A172 (cell line): ENCODE measurements at regions not wholly inside any gene's neighbourhood (a gene's known extent, or its start where the extent isn't known, plus 50 kb on each side); places are given as distances from the start of the nearest gene placed in this dataset.
"Not testable (repeated sequence)": the region's sequence is repeated elsewhere in the genome, so short reads cannot be mapped to it uniquely, and the experiment has no call there.

ENCODE experiments used
- DNase-seq: peaks from one replicate; pipeline ENCODE4 v3.0.0-alpha.2; 2015; ENCODE audit warnings: low spot score

DNA sequence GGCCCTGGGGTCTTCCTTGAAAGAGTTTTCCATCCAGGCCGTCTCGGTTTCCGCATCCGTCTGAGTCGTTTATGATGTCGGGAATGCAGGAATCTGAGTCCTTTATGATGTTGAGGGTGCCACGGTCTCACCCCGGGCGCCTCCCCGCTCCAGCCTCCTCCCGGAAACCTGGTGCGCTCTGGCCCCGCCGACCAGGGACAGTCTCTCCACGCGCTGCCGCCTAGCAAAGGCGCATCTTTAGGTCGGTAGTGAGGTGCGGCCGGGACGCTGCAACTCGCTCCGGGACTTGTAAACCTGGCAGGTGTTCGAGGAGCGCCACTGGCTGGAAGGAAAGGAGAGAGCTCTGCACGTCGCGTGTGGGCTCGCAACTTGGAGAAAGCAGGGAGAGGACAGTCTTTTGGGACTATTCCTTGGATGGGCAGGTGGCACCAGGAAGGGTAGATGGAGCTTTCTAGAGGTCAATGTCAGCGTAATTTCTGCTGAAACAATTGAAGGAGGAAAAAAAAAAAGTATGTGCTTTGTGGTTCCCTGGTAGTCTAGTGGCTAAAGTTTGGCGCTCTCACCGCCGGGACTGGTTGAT lies 132.0 kb downstream of the FAM72B start:
- not testable (repeated sequence) for DNase-seq

DNA sequence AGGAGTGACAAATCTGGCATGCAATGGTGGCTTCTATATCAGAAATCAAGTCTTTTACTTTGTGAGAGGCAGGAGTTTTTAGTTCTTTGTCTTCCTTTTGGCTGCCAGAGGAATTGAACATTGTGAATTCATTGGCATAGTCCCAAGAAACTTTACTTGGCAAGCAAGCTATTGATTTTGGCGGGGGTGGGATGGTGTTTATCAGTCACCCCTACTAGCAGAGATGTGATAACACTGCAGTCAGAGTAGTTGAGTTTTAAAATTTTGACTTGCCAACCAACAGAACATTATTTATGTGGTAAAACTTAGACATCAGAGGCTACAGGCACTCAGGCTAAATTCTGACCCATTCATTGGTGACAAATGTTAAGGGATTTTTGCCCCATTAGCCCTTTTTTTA lies 129.2 kb downstream of the FAM72B start:
- DNase-seq: not testable (repeated sequence)

DNA sequence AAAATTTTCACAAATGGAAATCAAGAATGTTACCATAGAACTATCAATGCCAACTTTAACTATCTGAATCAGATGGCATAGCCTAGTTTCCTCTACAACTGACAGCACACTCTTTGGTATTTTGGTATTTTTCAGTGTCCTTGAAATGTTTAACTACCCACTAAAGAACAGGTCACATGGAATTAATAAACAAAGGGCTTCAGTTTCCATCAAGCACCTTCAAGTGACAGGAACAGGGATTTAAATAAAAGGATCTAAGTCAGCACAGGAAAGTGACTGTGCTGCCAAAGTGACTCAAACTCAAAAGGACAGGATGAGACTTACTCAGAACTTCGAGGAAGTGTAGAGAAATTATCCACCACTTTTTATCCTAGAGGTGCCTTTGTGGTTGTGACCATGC lies 117.2 kb downstream of the FAM72B start:
- DNase-seq: not testable (repeated sequence)

DNA sequence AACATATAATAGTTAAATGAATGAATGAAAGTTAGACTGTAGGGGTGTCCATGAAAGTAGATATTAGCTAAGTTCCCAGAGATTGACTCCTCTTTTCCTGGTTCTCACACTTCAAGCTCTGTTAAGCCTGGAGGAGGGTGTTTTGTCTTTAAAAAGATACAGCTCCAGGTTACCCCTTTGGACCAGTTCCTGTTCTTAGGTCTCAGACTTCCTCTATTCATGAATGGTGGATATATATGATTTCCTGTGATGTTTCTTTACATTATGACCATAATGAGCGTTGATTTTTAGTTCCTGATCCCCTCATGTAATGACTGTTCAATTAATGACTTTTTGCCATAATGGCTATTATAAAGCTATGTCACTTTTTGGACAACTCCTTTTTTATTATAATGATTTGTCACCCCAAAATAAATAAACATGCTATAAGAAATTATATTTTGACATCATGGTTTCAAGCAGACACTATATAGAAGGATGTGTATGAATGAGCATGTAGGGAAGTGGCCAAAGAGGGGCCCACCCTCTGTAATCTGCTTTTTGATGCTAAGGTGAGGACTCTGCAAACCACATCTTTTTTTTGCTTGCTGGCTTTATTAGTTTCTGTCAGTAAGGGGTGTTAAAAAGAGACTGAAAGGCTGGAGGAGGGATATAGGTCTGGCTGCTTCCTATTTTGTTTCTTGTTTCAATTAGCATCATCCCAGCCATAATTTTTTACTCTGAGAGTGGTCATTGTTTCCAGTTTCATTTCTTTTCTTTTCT lies 115.2 kb downstream of the FAM72B start:
- not testable (repeated sequence) for DNase-seq

DNA sequence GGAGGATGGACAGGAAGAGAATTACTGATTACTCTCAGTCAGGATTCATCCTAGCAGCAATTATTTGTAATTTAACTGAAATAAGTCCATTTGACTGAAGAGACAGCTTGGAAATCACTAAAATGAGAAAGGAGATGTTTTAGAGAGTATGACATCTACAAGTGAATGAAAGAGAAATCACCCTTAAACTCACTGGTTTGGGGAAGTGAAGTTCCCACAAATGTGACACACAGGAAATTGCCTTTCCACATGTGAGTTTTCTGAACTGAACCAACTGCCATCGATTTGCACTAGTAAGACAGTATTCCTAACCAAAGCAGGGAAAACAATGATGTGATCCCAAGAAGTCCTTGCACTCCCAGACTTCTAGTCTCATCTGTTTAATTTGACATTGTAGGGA lies 110.3 kb downstream of the FAM72B start:
- DNase-seq: not testable (repeated sequence)

DNA sequence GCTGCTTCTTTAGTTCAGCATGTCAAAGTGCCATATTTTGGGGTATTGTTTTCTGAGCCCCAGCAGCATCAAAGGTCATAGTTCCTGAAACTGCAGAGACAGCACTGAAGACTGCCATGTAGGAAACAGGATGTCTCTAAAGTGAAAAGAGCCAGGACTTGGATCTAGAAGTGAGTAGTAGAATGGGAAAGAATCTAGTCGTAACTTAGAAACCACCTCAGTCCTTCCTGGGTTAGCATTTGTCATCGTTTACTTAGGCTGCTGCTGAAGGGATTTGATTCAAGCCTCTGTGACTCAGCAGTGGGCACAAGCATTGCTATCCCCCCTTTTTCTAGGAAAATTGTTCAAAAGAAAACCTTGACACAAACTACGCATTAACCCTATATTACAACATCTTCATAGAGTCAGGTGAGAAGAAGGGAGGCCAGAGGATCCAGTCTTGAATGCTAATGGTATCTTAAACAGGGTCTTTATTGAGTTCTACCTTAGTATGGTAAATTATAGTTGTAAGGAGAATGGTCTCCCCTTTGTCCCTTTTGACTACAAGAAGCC lies 108.8 kb downstream of the FAM72B start:
- not testable (repeated sequence) for DNase-seq

DNA sequence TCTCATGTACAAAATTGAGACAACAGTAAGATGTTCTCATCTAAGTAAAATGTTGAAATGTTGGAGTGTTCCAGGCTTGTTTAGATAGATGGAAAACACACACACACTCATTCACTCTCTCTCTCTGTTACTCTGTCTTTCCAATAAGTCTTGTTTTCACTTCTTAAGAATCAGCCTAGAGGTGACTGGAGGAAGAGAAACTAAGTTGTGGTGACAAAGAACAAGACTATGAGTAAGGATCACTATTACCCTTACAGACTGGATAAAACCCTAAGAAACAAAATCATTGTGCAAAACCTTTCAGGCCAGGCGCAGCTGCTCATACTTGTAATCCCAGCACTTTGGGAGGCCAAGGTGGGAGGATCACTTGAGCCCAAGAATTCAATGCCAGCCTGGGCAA lies 107.5 kb downstream of the FAM72B start:
- DNase-seq: not testable (repeated sequence)

DNA sequence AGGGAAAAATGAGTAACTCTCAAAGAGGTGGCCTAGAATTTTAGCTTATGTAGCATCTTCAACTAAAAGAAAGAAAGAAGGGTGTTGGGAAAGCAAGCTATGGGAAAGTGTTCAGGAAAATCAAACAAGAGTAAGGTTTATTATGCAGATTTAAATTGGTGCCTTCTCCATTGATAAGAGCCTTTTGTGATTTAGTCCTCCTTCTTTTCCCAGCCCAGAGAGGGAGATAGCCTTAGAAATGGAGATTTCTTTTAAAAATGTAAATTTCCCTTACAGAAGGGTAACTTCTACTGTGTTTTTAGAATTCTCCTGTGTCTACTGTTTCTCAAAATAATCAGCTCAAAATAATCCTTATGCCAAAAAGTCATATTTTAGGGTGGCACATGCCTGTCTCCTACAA lies 104.5 kb downstream of the FAM72B start:
- not testable (repeated sequence) for DNase-seq

DNA sequence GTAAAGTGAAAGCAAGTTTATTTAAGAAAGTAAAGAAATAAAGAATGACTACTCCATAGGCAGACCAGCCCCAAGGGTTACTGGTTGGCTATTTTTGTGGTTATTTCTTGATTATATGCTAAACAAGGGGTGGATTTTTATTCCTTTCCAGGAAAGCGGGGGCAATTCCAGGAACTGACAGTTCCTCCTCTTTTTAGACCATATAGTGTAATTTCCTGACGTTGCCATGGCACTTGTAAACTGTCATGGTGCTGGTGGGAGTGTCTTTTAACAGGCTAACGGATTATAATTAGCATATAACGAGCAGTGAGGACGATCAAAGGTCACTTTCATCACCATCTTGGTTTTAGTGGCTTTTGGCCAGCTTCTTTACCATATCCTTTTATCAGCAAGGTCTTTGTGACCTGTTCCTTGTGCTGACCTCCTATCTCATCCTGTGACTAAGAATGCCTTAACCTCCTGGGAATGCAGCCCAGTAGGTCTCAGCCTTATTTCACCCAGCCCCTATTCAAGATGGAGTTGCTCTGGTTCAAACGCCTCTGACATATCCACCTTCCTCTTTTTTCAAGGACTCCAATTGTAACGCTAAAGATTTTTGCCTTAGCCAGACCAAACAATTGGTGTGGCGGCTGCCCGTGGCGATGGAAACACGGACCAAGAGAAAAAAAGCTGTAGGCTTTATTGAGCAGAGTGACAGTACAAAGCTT lies 103.8 kb downstream of the FAM72B start:
- DNase-seq: not testable (repeated sequence)

DNA sequence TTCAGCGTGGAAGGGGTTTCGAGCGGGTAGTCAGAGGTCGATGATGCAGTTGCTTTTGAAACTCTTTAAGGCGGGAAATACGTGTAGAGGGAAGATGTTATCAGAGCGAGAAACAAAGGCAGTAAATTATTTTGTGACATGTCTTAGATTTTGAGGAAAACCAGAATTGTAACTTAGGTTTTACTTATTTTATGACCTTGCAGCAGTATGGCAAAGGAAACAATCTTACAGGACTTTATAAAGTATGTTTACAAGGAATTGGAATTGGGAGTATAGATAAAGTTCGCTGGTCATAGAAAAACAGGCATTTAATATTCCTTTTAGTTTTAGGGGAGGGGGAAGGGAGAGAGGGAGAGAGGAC lies 103.3 kb downstream of the FAM72B start:
- not testable (repeated sequence) for DNase-seq

DNA sequence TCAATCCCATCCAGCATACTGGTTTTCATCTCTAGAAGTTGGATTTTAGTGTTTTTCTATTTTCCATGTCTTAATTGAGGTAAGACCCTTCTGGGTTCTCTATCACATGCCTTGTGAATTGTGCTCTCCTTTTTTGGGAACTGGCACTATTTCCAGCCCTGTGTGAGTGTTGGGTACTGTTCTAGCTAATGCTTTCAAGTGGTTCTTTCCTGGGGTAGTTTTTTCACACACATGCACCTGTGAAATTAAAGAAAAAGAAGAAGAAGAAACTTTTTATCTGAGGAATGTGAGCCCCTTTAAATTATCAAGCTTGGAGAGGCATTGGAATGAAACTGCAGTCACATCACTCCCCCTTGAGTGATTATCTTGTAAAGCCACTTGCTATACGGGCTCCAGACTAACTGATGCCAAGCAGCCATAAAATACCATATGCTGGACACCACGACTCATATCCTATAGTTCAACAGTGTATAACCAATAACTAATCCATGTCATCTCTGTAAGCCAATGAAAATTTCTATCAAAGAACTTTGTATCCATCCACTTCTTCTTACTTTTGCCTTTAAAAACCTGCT lies 102.4 kb downstream of the FAM72B start:
- DNase-seq: not testable (repeated sequence)

DNA sequence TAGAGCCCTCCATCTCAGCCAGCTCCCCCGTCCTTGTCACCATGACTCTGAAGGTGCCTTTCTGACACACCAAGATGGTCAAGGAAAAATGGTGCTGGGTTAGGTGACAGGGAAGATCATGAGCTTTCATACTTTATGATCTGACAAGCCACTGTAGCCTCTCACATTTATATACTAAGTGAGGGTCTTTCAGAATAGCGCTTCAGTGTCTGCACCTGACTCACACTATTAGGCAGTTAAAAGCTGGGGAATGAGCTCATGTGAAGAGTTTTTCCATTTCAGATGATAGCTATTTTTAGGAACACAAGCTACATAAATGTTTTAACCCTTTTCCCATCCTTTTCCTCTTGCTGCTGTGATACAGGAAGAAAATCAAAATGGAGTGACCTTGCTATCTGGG lies 101.1 kb downstream of the FAM72B start:
- DNase-seq: not testable (repeated sequence)

DNA sequence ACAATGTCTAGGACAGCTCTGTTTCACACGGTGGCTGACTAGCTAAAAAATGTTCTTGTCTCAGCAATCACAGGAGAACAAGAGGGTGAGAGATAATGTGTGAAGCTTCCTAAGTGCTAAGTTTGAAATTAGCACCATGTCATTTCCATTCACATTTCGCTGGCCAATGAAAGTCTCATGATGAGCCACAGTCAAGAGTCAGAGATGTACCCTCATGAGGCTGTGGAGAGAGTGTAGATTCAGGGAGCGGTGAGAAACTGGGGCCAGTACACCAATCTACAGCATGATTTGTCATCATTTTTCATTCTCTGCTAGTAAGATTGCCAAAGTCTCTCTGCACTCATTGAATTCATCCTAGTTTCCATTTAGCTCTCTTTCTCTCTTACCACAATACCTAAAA lies 97.9 kb downstream of the FAM72B start:
- not testable (repeated sequence) for DNase-seq

DNA sequence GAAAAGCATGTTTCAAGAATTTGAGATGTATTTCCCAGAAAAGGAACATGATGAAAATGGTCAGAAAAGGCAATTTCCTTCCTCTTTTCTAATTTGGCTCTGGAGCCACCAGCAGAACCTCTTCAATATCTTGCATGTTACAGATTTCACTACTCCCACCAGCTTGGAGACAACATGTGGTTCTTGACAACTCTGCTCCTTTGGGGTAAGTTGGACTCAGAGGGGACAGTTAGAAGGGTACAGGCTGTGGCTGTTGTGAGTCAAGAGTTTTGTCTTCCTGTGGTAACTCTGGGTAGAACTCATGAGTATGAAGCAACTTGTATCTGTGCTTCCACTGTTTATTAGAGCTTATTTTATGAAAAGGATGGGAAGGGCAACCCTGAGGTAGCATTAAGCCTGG lies 96.9 kb downstream of the FAM72B start:
- not testable (repeated sequence) for DNase-seq

DNA sequence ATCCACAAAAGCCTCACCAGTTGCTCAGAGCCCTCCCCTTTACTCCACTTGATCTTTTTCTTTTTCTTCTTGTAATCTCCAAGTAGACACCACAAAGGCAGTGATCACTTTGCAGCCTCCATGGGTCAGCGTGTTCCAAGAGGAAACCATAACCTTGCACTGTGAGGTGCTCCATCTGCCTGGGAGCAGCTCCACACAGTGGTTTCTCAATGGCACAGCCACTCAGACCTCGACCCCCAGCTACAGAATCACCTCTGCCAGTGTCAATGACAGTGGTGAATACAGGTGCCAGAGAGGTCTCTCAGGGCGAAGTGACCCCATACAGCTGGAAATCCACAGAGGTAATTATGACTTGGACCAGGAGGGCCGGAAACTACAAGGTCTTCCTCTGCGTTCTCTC lies 95.6 kb downstream of the FAM72B start:
- not testable (repeated sequence) for DNase-seq

DNA sequence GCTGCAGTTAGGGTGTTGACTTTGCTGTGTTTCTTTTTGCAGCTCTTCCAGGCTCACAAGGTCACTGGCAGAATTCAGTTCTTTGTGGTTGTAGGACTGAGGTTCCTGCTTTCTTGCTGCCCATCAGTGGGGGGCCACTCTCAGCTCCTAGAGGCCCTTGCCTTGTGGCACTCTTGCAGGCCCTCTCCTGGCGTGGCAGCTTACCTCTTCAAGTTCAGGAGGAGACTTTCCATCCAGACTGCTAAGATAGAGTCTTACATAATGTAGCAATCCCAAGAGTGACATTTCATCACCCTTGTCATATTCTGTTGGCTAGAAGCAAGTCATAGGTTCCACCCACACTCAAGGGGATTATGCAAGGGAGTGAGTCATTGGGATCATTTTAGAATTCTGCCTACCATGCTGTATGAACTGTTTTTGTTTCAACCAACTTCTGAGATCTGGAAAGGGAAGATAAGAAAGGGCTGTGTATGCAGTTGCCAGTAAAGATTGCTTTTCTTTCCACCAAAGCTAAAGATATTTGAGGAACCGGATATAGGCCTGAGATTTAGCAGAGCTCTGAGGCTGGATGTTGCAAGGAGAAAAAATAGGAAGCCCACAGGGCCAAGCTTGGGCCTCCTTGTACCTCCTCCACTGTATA lies 91.7 kb downstream of the FAM72B start:
- DNase-seq: not testable (repeated sequence)

DNA sequence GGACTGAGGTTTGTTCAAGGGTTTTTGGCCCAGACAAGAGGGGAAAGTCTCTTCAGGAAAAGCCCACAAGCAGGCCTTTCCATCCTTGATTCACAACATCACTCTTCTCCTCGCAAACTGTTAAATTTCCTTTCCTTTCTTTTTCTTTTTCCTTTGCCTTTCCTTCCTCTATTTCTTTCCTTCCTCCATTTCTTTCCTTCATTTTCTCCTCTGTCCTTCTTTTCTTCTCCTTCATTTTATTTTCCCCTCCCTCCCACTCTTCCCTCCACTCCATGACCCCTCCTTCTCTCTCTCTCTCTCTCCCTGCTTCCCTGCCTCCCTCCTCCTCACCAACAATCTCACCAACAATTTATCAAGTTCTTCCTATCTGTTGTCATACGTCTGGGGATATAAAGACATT lies 89.1 kb downstream of the FAM72B start:
- not testable (repeated sequence) for DNase-seq

DNA sequence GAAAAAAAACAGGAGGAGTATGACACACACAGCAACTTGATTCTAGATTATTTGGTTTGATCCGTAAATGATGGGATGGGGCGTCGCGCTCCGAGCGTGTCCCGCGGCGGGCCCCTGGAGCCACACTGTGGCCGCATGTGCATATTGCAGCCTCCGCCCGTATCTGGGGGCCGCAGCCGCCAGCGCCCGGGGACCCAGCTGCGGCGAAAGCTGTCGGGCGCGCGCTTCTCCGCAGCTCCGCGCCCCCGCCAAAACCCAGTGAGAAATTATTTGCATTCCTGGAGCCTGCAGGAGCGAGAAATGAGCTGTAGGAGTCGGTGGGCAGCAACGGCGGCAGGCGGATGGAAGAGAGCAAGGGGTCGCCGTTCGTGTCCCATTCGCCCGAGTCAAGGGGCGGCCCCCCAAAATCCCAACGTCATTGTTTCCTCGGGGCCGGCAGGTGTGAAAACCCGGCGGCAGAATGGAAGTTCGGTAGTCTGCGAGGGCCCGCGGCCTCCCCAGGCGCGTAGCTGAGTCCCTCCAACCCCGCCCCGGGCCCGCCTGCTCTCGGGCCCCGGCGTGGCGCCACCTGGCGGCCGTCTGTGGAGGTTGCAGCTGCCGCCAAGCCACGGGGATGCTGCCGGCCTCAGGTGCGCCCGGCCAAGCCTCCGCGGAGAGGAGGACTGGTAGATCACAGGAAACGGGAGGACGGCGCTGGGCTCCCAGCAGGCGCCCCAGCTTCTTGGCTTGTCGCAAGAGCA lies 86.8 kb downstream of the FAM72B start:
- peak; percentile 28 for DNase-seq

DNA sequence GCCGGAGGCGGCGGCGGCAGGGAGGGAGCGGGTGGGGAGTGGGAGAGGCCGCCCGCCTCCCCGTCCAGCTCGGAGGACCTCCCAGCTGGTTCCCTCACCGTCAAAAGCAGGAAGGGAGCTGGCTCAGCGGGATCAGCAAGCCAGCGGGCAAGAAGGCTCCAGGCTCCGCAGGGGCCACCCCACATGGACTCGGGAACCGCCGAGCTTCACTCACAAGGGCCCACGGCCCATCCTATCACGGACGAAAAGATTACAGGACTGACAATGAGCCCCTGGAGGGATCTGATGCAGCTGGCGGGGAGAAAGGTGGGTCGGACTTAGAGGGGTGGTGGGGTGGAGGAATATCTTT lies 86.3 kb downstream of the FAM72B start:
- not testable (repeated sequence) for DNase-seq

DNA sequence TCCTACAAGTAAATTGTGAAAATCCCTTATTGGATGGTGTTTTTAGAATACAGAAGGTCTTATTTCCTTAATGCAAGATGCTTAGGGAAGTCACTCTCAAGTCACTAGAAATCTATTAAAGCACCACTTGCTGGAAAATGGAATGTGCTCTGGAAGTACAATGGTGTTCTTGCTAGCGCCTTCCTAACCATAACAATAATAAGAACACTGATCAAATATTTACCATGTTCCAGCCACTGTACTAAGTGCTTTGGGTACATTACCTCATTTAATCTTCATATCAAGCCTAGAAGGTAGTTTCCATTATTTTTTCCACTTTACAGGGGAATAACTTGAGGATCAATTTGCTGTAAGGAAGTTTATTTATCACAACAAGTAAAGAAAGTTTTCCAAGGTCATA lies 75.1 kb downstream of the FAM72B start:
- not testable (repeated sequence) for DNase-seq
